ENCODE measurements at regions not wholly inside any gene's neighbourhood (a gene's known extent, or its start where the extent isn't known, plus 50 kb on each side); places are given as distances from the start of the nearest gene placed in this dataset.

DNA sequence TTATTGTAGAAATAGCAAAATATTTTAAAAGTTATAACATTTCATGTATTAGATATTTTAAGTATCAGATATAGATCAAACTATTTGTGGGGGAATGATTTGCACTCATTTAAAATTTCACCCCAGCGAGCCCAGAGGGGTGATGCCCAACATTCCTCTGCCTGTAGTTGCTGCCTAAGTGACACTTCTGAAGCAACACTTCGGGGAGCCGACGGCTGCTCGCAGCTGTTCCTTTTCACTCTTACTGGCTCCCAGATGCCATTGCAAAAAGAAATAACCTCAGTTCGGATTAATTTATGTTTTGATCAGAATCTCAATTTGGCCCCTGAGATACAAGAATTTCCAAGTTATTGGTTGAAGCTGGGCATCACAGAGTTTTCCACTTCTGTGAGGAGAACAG lies 603.8 kb downstream of the PLCL1 start:
- TF ChIP-seq, protein P1, sequence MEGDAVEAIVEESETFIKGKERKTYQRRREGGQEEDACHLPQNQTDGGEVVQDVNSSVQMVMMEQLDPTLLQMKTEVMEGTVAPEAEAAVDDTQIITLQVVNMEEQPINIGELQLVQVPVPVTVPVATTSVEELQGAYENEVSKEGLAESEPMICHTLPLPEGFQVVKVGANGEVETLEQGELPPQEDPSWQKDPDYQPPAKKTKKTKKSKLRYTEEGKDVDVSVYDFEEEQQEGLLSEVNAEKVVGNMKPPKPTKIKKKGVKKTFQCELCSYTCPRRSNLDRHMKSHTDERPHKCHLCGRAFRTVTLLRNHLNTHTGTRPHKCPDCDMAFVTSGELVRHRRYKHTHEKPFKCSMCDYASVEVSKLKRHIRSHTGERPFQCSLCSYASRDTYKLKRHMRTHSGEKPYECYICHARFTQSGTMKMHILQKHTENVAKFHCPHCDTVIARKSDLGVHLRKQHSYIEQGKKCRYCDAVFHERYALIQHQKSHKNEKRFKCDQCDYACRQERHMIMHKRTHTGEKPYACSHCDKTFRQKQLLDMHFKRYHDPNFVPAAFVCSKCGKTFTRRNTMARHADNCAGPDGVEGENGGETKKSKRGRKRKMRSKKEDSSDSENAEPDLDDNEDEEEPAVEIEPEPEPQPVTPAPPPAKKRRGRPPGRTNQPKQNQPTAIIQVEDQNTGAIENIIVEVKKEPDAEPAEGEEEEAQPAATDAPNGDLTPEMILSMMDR (IDR thresholded peaks at IDR 0.05), result no peak
- no peak for TF ChIP-seq TAF1 (IDR thresholded peaks at IDR 0.05; ENCODE audit: borderline replicate concordance, low read depth, low read length)
- TF ChIP-seq RCOR1 (IDR thresholded peaks at IDR 0.05; ENCODE audit: low read length), result no peak
- no peak for TF ChIP-seq FOXM1 (IDR thresholded peaks at IDR 0.05; ENCODE audit: low read depth)
- TF ChIP-seq POLR2AphosphoS5 (IDR thresholded peaks at IDR 0.05; ENCODE audit: low read depth, low read length), result no peak
- no peak for TF ChIP-seq RFX5 (IDR thresholded peaks at IDR 0.05; ENCODE audit: low read length)
- no peak for TF ChIP-seq YY1 (IDR thresholded peaks at IDR 0.05; ENCODE audit: low read depth)
